Transverse colon (tissue), 3 donors: ENCODE measurements at regions not wholly inside any gene's neighbourhood (a gene's known extent, or its start where the extent isn't known, plus 50 kb on each side); places are given as distances from the start of the nearest gene placed in this dataset.

Source experiments
- EP300 ChIP-seq: sonication (generic); formaldehyde crosslinking; IDR thresholded peaks from one replicate; pipeline ENCODE4 v1.6.1; 2017; ENCODE audit warnings: antibody characterized with exemption, low read depth
- POLR2A ChIP-seq: fragments of 450-650 bp; IDR thresholded peaks from one replicate; pipeline ENCODE4 v1.6.1; 2016; ENCODE audit warnings: antibody characterized with exemption, mild to moderate bottlenecking, moderate library complexity
- TF ChIP-seq, protein P1 (sequence below), 5 experiments: fragments of 200-600 bp in 3 of 5; fragments of 450-650 bp in 2 of 5; sonication (generic) in 3 of 5; IDR thresholded peaks; 1 replicate in 2 of 5; 2 replicates in 3 of 5; pipeline ENCODE4 v1.5.1; 2016 to 2017; ENCODE audit warnings: antibody characterized with exemption in 5 of 5, inconsistent platforms in 3 of 5, mild to moderate bottlenecking in 2 of 5, moderate library complexity in 1 of 5

- TF ChIP-seq EP300 (no peak), POLR2A (no peak)
- TF ChIP-seq, protein P1, sequence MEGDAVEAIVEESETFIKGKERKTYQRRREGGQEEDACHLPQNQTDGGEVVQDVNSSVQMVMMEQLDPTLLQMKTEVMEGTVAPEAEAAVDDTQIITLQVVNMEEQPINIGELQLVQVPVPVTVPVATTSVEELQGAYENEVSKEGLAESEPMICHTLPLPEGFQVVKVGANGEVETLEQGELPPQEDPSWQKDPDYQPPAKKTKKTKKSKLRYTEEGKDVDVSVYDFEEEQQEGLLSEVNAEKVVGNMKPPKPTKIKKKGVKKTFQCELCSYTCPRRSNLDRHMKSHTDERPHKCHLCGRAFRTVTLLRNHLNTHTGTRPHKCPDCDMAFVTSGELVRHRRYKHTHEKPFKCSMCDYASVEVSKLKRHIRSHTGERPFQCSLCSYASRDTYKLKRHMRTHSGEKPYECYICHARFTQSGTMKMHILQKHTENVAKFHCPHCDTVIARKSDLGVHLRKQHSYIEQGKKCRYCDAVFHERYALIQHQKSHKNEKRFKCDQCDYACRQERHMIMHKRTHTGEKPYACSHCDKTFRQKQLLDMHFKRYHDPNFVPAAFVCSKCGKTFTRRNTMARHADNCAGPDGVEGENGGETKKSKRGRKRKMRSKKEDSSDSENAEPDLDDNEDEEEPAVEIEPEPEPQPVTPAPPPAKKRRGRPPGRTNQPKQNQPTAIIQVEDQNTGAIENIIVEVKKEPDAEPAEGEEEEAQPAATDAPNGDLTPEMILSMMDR (IDR thresholded peaks at IDR 0.05): no peak
Measured at GRCh38 chr22:26825960-26826935, 168.9 kb downstream of the MIAT start.
